HG02642 (cell line): ENCODE measurements at regions not wholly inside any gene's neighbourhood (a gene's known extent, or its start where the extent isn't known, plus 50 kb on each side); places are given as distances from the start of the nearest gene placed in this dataset.
"Not testable (repeated sequence)": the region's sequence is repeated elsewhere in the genome, so short reads cannot be mapped to it uniquely, and the experiment has no call there.

Source experiments
- ATAC-seq: cut with Tn5 transposase; IDR thresholded peaks from one replicate; pipeline ENCODE4 v1.9.1; 2021; ENCODE audit warnings: mild to moderate bottlenecking; ENCODE audit not compliant: unreplicated experiment, poor library complexity

GRCh38 chr1:8230292-8230621 lies 87.7 kb upstream of the SLC45A1 start:
- ATAC-seq: no peak

- no peak for ATAC-seq
Observed at GRCh38 chr1:8228253-8228652, 89.7 kb upstream of the SLC45A1 start.

- ATAC-seq: not testable (repeated sequence)
Observed at GRCh38 chr1:8227674-8228073, 90.2 kb upstream of the SLC45A1 start.

GRCh38 chr1:8226747-8227146 lies 91.2 kb upstream of the SLC45A1 start:
- ATAC-seq: no peak

GRCh38 chr1:8226024-8226423 lies 91.9 kb upstream of the SLC45A1 start:
- not testable (repeated sequence) for ATAC-seq

DNA sequence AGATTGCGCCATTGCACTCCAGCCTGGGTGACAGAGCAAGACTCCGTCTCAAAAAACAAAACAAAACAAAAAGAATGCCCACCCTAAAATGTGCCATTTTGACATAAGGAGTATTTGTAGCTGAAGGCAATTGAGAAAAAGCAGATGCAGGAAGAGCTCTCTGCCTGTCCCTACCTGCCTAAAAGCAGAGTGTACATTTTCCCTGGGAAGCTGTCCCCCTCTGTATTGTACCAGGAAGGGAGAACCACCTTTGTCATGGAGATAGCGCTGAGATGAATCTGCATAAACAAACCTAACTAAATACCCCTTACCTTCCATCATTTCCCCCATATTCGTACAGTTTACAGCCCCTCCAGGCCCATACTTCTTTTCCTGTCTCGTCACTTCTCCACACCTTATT lies 94.4 kb upstream of the SLC45A1 start:
- ATAC-seq: no peak

- no peak for ATAC-seq
Observed at GRCh38 chr1:8222789-8223188, 95.1 kb upstream of the SLC45A1 start.

GRCh38 chr1:8219530-8219929 lies 98.4 kb upstream of the SLC45A1 start:
- no peak for ATAC-seq

- no peak for ATAC-seq
Observed at GRCh38 chr1:8218351-8219092, 99.4 kb upstream of the SLC45A1 start.

- ATAC-seq: no peak
Observed at GRCh38 chr1:8217809-8218208, 100.1 kb upstream of the SLC45A1 start.

GRCh38 chr1:8217011-8217711 lies 100.8 kb upstream of the SLC45A1 start:
- no peak for ATAC-seq

DNA sequence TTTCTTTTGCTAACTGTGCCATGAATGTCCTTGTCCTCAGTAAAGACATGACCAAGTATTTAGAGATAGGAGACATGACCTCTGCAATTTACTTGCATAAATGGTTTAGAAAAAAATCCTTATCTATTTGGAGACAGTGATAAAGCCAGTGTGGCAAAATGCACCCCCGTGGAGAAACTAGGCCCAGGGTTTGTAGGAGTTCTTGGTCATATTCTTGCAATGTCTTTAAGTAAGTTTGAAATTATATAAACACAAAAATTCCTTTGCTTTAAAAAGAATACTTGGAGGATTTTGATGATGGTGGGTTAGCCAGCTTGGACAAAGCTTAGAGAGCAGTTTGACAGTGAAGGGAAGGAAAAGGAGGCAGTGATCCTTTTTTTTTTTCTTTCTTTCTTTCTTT lies 101.9 kb upstream of the SLC45A1 start:
- ATAC-seq: no peak

DNA sequence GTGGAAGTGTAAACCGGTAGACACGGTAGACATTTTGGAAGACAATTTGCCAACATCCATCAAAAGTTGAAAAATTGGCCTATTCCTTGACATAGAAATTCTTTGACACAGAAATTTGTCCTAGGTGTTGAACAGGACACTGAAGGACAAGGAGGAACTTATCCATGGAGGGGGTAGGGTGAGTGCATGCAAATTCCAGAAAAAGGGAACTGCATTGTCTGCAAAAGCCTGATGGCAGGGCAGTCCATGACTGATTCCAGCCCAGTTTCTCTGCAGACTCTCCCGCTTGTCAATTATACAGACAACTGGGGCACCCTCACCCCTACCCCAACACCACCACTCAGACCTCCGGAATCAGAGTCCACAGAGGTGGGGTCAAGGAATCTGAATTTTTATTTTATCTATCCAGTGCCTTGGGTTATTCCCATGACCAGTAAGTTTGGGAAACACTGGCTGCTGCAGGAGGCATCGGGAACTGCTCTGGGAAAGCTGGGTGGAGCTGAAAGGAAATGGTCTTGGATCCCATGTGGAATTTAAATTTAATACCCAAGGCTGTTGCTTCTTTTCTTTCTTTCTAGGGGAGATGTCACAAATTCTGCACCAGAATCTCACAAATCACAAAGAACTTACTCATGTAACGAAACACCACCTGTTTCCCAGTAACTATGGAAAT lies 103.3 kb upstream of the SLC45A1 start:
- no peak for ATAC-seq

GRCh38 chr1:8213676-8214075 lies 104.2 kb upstream of the SLC45A1 start:
- no peak for ATAC-seq

DNA sequence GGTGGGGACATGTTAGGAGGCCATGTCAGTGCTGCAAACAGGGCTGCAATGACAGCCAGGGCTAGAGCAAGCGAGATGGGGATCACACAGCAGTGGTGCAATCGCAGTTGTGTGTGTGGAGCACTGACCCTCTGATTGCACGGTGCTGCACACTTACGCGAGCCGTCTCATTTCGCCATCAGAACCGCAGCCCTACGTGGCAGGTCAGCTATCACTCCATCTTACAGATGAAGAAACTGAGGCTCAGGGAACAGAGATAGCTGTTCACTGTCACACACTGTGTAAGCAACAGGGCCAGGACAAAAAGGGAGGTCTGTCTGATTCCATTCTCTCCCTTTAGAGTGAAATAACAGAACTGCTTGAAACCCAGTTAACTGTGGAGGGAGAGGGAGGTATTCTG lies 104.8 kb upstream of the SLC45A1 start:
- no peak for ATAC-seq

DNA sequence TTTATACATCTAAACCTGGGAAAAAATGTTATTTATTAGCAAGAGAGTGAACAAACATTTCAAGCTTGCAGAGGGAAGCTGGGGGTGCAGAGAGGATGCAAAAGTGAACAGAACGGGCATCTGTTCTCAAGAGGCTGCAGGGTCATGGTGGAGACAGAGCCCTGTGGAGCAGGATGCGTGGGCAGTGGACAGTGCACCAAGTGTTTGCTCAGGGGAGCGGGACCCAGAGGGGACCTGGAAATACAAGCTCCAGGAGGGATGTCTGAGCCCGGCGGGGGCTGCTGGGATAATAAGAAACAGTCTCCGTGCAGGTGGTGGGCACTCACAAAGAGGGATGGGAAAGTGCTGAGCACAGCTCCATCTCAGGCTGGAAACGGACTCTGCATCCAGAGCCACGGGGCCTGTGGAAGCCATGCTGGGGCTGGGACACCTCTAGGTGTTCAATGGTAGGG lies 105.3 kb upstream of the SLC45A1 start:
- ATAC-seq: no peak

DNA sequence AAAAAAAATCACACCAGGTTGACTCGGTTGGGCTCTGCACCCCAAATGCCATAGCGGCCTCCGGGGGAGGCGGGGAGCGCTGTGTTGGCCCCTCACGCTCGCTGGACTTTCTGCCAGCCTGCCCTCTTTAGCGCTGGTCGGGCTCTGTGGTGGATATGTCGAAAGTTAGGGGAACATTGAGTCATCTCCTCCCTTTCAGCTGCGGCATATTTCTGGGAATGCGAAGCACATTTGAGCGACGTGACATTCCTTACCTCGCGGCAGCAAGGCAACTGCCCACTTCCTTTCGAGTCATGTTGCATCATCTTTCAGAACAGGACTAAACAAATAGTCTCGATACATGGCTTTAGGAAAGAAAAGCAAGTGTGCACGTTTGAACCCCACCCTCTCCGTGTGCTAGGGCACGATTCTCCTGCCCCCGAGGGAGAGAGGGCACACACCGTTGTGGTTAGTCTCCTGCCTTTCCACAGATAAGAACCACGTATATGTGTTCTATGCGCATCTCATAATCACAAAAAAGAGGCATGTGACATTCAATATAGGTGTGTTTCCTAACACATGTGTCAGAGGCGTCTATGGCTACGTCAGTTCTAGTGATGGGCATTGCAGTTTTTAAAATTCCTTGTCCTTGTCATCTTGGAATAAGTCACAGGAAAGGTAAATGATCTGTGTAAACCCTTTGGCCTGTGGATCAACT lies 105.9 kb upstream of the SLC45A1 start:
- no peak for ATAC-seq

DNA sequence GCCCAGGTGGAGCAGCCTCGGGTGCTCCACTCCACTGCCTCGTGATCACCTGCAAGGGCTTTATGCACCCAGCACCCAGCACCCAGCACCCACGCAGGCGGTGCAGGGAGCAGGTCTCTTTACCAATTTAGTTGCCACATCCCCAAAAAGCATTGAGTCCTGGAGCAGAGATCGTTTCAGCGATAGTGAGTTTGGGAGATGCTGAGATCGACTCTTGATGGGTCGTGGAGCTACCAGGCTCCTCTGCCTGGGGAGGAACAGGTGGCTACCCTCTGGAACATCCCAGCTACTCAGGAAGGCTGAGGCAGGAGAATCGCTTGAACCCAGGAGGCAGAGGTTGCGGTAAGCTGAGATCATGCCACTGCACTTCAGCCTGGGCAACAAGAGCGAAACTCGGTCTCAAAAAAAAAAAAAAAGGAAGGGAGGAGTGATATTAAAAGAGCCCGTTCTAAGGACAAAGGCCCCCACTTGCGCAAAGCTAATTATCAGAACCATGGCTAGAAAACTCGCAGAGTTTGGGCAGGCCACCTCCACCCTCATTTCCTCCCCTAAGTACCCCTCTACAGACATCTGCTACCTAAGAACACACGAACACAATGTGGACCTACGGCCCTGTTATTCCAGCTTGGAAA lies 106.5 kb upstream of the SLC45A1 start:
- ATAC-seq: no peak

- ATAC-seq: no peak
Observed at GRCh38 chr1:8207202-8207601, 110.7 kb upstream of the SLC45A1 start.

- no peak for ATAC-seq
Observed at GRCh38 chr1:8206391-8206790, 111.5 kb upstream of the SLC45A1 start.
